Mammary epithelial cell (primary cell): ENCODE measurements at regions not wholly inside any gene's neighbourhood (a gene's known extent, or its start where the extent isn't known, plus 50 kb on each side); places are given as distances from the start of the nearest gene placed in this dataset.

Source experiments
- EZH2 ChIP-seq: IDR thresholded peaks from 2 replicates; pipeline ENCODE4 v1.6.1; 2012; ENCODE audit warnings: low read length, inconsistent platforms, borderline replicate concordance
- TF ChIP-seq, protein P1 (sequence below), 2 donors: IDR thresholded peaks in 1 of 2; conservative IDR thresholded peaks in 1 of 2; 2 replicates each; pipeline ENCODE4 v1.5.1; 2011 to 2012; ENCODE audit warnings: inconsistent platforms in 2 of 2, low read length in 2 of 2, mild to moderate bottlenecking in 2 of 2, control low read depth in 1 of 2, low read depth in 1 of 2; ENCODE audit not compliant: insufficient read depth in 1 of 2; ENCODE audit errors: extremely low read depth in 1 of 2

DNA sequence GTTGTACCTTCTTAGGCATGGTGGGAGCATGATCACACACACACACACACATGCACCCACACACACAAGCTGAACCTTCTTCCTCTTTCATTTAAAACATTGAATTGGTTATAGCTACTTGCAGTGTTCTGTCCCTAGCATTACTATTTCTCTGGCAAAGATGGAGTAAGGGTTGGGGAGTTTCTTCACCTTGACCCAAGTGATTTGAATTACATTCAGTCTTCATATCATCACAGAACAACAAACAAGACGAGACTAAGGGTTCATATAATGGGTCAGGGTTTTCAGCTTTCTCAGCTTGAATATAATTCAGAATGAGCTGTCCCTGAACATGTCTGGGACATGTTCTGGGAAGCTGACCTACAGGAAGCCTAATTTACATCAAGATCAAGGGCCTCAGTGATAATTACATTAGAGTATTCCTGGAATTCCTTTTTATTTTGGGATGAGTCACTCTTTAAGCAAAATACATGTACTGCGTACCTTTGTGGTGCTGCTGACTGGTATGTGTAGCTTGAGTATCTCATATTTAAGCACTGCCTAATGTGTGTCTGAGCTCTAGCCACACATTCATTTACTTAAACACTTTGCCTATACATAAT lies 213.5 kb upstream of the TMEM229A start:
- TF ChIP-seq, protein P1, sequence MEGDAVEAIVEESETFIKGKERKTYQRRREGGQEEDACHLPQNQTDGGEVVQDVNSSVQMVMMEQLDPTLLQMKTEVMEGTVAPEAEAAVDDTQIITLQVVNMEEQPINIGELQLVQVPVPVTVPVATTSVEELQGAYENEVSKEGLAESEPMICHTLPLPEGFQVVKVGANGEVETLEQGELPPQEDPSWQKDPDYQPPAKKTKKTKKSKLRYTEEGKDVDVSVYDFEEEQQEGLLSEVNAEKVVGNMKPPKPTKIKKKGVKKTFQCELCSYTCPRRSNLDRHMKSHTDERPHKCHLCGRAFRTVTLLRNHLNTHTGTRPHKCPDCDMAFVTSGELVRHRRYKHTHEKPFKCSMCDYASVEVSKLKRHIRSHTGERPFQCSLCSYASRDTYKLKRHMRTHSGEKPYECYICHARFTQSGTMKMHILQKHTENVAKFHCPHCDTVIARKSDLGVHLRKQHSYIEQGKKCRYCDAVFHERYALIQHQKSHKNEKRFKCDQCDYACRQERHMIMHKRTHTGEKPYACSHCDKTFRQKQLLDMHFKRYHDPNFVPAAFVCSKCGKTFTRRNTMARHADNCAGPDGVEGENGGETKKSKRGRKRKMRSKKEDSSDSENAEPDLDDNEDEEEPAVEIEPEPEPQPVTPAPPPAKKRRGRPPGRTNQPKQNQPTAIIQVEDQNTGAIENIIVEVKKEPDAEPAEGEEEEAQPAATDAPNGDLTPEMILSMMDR (conservative IDR thresholded peaks at IDR 0.05 in 1 of 2, IDR thresholded peaks at IDR 0.05 in 1 of 2; ENCODE audit: extremely low read depth in 1 of 2, insufficient read depth in 1 of 2, low read depth in 1 of 2, low read length in 2 of 2), result no peak
- TF ChIP-seq EZH2, result no peak
